ENCODE measurements at regions not wholly inside any gene's neighbourhood (a gene's known extent, or its start where the extent isn't known, plus 50 kb on each side); places are given as distances from the start of the nearest gene placed in this dataset.

- Histone ChIP-seq H3K4me3 (ENCODE audit: low read depth, low read length) (no peak overlapping the region), H3K27me3 (ENCODE audit: control insufficient read depth, insufficient read depth, low read length) (no peaks in the 10 kb centered on the region), H3K36me3 (ENCODE audit: control insufficient read depth, insufficient read depth, low read length) (no peaks in the 10 kb centered on the region)
- no peak for TF ChIP-seq CTCF (IDR thresholded peaks at IDR 0.05; ENCODE audit: insufficient read depth, low read length, severe bottlenecking)
- FAIRE-seq (no peak), DNase-seq (ENCODE audit: low read depth) (peak; percentile 10)
These were observed 1768.4 kb upstream of the PIK3C3 start for GRCh38 chr18:40186677-40187076.

- FAIRE-seq (no peak), DNase-seq (ENCODE audit: low read depth) (no peak)
- Histone ChIP-seq H3K27me3 (ENCODE audit: control insufficient read depth, insufficient read depth, low read length) (no peaks in the 10 kb centered on the region), H3K4me3 (ENCODE audit: low read depth, low read length) (no peak overlapping the region), H3K36me3 (ENCODE audit: control insufficient read depth, insufficient read depth, low read length) (no peaks in the 10 kb centered on the region)
- TF ChIP-seq CTCF (IDR thresholded peaks at IDR 0.05; ENCODE audit: insufficient read depth, low read length, severe bottlenecking) = no peak
These were observed 1775.1 kb upstream of the PIK3C3 start for GRCh38 chr18:40179729-40180461.

GRCh38 chr18:40168026-40168425 lies 1787.0 kb upstream of the PIK3C3 start:
- DNase-seq (ENCODE audit: low read depth) = peak; percentile 50
- no peak for FAIRE-seq
- TF ChIP-seq CTCF (IDR thresholded peaks at IDR 0.05; ENCODE audit: insufficient read depth, low read length, severe bottlenecking) = no peak
- Histone ChIP-seq H3K27me3 (ENCODE audit: control insufficient read depth, insufficient read depth, low read length) (no peaks in the 10 kb centered on the region), H3K36me3 (ENCODE audit: control insufficient read depth, insufficient read depth, low read length) (no peaks in the 10 kb centered on the region), H3K4me3 (ENCODE audit: low read depth, low read length) (no peak overlapping the region)

GRCh38 chr18:40163254-40163653 lies 1791.8 kb upstream of the PIK3C3 start:
- Histone ChIP-seq H3K27me3 (ENCODE audit: control insufficient read depth, insufficient read depth, low read length) (no peaks in the 10 kb centered on the region), H3K4me3 (ENCODE audit: low read depth, low read length) (no peak overlapping the region), H3K36me3 (ENCODE audit: control insufficient read depth, insufficient read depth, low read length) (no peaks in the 10 kb centered on the region)
- FAIRE-seq = no peak
- TF ChIP-seq CTCF (IDR thresholded peaks at IDR 0.05; ENCODE audit: insufficient read depth, low read length, severe bottlenecking) = no peak
- DNase-seq (ENCODE audit: low read depth) = no peak

GRCh38 chr18:40160361-40160760 lies 1794.7 kb upstream of the PIK3C3 start:
- TF ChIP-seq CTCF (IDR thresholded peaks at IDR 0.05; ENCODE audit: insufficient read depth, low read length, severe bottlenecking) = no peak
- Histone ChIP-seq H3K27me3 (ENCODE audit: control insufficient read depth, insufficient read depth, low read length) (no peaks in the 10 kb centered on the region), H3K4me3 (ENCODE audit: low read depth, low read length) (no peak overlapping the region), H3K36me3 (ENCODE audit: control insufficient read depth, insufficient read depth, low read length) (no peaks in the 10 kb centered on the region)
- FAIRE-seq (no peak), DNase-seq (ENCODE audit: low read depth) (no peak)

Data from bronchial epithelial cell (primary cell).